K562 (cell line): ENCODE measurements at regions not wholly inside any gene's neighbourhood (a gene's known extent, or its start where the extent isn't known, plus 50 kb on each side); places are given as distances from the start of the nearest gene placed in this dataset.

Experiments used
- LARP7 ChIP-seq: fragments of 450-650 bp; IDR thresholded peaks from 2 replicates; pipeline ENCODE4 v1.6.1; 2016
- ZNF444 ChIP-seq: fragments of 250-450 bp; sonication (Bioruptor Pico); IDR thresholded peaks from 2 replicates; pipeline ENCODE4 v1.4.0; 2020; ENCODE audit warnings: mild to moderate bottlenecking, moderate library complexity
- TF ChIP-seq, protein P1 (sequence below), 2 experiments: fragments of 450-650 bp in 1 of 2; sonication (generic) in 1 of 2; formaldehyde crosslinking in 1 of 2; IDR thresholded peaks; 2 replicates each; pipeline versions ENCODE4 v1.7.1 to v1.9.0; 2016 to 2022; ENCODE audit warnings: inconsistent platforms in 1 of 2, mild to moderate bottlenecking in 1 of 2, missing genetic modification reagents in 1 of 2

DNA sequence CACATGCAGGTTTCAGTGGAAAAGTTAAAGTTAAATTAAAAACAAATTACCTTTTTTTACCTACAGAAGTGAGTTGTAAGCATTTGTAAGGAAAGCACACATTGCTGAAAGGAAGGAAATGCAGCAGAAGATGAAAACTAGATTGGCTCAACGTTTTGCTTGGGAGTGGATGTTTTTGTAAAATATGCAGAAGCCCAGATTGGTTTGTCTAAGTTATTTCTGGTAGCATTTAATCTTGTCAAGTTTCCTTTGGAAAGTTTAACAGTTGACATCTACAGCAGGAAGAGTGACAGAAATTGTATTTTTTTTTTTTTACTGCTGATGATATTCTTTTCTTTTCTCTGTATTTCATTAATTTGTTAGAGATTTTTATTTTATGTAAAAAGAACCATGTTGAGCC lies 315.1 kb upstream of the MON1B start (continued):
- TF ChIP-seq, protein P1, sequence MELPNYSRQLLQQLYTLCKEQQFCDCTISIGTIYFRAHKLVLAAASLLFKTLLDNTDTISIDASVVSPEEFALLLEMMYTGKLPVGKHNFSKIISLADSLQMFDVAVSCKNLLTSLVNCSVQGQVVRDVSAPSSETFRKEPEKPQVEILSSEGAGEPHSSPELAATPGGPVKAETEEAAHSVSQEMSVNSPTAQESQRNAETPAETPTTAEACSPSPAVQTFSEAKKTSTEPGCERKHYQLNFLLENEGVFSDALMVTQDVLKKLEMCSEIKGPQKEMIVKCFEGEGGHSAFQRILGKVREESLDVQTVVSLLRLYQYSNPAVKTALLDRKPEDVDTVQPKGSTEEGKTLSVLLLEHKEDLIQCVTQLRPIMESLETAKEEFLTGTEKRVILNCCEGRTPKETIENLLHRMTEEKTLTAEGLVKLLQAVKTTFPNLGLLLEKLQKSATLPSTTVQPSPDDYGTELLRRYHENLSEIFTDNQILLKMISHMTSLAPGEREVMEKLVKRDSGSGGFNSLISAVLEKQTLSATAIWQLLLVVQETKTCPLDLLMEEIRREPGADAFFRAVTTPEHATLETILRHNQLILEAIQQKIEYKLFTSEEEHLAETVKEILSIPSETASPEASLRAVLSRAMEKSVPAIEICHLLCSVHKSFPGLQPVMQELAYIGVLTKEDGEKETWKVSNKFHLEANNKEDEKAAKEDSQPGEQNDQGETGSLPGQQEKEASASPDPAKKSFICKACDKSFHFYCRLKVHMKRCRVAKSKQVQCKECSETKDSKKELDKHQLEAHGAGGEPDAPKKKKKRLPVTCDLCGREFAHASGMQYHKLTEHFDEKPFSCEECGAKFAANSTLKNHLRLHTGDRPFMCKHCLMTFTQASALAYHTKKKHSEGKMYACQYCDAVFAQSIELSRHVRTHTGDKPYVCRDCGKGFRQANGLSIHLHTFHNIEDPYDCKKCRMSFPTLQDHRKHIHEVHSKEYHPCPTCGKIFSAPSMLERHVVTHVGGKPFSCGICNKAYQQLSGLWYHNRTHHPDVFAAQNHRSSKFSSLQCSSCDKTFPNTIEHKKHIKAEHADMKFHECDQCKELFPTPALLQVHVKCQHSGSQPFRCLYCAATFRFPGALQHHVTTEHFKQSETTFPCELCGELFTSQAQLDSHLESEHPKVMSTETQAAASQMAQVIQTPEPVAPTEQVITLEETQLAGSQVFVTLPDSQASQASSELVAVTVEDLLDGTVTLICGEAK (IDR thresholded peaks at IDR 0.05) = no peak
- TF ChIP-seq, protein P1 (CRISPR knock-in tag; IDR thresholded peaks at IDR 0.05) = no peak
- TF ChIP-seq LARP7 = no peak
- TF ChIP-seq ZNF444 (CRISPR knock-in tag) = no peak
- TF ChIP-seq, all 486 proteins: peak for 0
